HG03571 (cell line): ENCODE measurements at regions not wholly inside any gene's neighbourhood (a gene's known extent, or its start where the extent isn't known, plus 50 kb on each side); places are given as distances from the start of the nearest gene placed in this dataset.
A peak's percentile ranks its signal among the peaks of the same experiment; 100 is the strongest.
"Not testable (repeated sequence)": the region's sequence is repeated elsewhere in the genome, so short reads cannot be mapped to it uniquely, and the experiment has no call there.

Experiments
- ATAC-seq: cut with Tn5 transposase; IDR thresholded peaks from one replicate; pipeline ENCODE4 v1.9.1; 2021; ENCODE audit not compliant: unreplicated experiment

DNA sequence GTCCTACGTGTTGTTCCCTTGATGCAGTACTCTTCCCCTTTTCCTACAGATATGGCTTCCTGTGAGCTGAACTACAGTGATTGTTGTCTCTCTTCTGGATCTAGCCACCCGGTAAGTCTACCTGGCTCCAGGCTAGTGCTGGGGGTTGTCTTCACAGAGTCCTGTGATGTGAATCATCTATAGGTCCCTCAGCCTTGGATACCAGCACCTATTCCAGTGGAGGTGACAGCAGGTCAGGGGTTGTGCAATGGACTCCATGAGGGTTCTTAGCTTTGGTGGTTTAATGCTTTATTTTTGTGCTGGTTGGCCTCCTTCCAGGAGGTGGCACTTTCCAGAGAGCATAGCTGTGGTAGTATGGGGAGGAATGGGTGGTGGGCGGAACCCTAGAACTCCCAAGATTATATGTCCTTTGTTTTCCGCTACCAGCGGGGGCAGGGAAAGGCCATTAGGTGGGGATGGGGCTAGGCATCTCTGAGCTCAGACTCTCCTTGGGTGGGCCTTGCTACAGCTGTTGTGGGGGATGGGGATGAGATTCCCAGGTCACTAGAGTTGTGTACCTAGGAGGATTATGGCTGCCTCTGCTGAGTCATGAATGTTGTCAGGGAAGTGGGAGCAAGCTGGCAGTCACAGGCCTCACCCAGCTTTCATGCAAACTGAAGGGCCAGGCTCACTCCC, 121.4 kb upstream of the ANKRD50 start:
- no peak for ATAC-seq

DNA sequence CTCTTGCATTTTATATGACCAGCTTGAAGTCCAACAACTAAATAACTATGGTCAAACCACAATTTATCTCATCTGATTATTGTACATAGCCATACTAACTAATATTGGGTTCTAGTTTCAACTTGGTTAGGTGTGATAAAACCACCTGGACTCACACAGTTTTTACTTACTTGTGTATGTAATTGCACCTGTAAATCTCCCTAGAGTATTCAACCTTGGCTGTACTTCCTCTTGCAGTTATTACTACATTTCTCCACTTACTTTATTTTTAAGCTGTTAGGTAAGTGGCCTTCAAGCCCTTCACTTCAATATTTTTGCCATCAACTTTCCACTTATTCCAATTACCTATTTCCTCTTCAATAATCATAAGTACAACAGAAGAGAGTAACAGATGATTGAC, 115.8 kb upstream of the ANKRD50 start:
- ATAC-seq: no peak

DNA sequence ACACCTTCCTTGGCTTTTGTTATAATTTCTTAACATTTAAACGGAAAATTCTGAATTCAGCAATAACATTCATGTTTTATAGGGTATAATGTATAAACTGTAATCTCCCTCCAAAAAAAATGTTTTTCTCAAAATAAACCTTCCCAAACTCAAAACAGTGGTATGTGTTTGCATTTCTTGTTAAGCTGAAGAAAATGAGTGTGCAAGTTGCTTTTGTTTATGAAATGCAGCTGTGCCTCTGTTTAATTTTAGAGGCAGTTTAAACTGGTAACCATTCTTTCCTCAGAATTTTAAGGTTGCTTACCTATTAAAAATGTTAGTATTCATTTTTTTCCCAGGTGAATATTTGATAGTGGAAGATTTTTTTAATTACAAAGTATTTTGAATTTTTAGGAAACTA, 105.0 kb upstream of the ANKRD50 start:
- no peak for ATAC-seq

DNA sequence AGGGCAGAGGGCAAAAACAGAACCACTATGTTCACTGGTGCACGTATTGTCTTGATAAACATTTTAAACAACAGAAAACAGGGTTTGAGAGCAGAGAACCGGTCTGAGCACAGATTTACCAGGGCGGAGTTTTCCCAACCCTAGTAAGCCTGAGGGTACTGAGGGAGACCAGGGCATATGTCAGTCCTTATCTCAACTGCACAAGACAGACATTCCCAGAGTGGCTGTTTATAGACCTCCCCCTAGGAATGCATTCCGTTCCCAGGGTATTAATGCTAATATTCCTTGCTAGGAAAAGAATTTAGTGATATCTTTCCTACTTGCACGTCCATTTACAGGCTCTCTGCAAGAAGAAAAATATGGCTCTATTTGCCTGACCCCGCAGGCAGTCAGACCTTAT, 99.7 kb upstream of the ANKRD50 start:
- not testable (repeated sequence) for ATAC-seq

DNA sequence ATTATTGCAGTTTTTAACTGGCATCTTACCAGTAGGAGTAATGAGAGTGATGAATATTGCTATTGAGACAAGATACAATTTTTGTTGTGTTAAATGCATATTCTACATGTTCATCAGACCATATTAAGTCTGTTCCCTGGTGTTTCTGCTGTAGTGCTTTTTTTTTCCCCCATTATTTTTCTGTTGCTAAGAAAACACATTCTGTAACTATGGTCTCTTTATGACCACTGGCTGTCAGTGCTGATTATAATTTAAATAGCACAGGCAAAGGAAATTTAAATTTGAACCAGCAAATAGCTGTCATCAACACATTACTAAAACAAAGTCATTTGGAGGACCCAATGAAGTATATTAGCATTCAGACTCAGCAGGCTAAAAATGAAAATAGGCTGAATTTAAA, 98.3 kb upstream of the ANKRD50 start:
- no peak for ATAC-seq

DNA sequence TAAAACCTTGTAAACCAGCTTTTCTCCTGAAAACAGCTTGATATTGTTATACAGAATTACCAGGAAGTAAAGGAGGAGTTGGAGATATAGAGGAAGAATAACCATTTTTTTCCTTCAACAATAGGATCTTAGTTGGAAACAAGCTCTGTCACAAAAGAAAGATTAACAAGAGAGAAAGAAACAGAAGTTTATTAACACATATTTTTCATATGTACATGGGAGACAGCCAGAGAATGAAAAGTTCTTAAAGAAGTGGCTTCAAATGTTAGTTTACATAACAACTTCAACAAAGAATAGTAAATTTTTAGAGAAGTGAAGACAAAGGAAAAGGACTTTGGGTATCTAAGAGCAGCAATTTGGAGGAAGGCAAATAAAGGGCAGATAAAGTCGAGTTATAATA, 94.9 kb upstream of the ANKRD50 start:
- no peak for ATAC-seq

DNA sequence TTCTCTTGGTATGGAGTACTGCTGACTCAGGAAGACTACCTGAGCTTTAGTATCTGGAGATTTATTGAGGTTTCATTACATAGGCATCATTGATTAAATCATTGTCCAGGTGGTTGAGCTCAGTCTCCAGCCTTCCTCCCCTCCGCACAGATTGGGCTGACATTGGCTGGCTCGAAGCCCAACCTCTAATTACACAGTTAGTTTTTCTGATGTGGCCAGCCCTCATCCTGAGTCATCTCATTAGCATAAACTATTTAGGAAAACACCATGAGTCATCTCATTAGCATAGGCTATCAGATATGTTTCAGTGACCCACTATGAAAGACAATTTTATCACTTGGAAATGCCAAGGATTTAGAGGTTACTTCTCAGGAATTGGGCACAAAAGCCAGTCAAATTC, 93.9 kb upstream of the ANKRD50 start:
- ATAC-seq: no peak

DNA sequence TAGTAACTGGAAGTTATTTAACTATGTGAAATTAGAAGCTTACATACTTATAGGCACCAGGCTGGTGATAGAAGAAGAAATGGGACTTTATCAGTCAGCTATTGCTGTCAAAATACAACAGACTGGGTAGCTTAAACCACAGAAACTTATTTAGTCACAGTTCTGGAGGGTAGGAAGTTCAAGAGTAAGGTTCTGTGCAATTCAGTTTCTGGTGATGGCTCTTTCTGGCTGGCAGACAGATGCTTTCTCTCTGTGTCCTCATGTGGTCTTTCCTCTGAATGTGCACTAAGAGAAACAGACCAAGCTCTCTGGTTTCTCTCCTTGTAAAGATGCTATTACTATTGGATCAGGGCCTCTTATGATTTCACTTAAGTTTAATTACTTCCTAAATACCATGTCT, 92.1 kb upstream of the ANKRD50 start:
- peak; percentile 84 for ATAC-seq

DNA sequence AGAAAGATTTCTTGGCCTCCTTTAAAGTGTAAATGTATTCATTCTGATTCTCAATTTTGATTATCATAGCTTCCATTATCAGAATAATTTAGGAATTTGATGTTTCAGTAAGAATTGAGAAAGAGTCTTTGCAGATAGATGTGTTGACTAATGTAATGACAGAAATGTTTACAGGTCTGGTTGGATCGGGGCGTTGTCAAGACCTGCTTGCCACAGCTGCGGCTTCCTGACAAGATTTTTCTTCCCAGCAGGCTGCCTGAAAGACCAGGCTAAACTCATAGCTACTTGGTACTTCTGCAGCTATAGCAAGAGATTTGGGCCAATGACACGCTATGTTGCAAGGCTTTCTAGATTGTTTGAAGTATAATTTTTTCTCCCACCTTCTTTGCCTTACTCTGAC, 91.5 kb upstream of the ANKRD50 start:
- ATAC-seq: no peak

DNA sequence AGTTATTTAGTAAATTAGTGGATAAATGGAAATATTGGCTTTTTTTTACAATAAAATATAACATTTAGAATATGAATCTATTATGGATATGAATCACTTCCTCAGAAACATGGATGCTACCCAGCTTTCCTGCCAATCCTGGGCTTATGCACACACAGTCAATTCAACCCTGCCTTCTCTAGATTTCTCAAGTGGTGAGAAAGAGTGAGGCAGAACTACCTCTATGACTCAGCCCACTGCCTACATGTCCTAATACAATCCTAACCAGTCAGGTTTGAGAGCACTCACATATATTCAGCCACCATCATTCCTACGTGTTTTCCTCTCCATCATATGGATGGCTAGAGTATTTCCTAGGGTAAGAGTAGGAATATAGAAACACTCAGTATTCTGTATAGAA, 91.1 kb upstream of the ANKRD50 start:
- ATAC-seq: peak; percentile 42

DNA sequence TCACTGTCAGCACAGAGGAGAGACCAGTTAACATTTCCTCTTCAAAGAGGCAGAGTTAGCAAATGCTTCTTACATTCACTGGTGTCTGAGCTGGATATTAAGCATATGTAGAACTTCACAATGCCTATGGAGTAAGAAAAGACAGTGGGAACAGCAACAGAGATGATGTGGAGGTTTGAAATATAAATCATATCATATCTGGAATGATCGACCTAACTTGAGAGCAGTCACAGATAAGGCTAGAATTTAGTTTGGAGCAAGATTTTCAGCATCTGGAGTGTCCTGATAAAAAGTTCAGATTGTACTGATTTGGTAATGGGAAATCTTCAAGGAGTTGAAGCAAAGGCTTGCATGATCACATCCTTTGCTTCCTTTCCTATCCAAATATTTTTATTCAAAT, 90.5 kb upstream of the ANKRD50 start:
- no peak for ATAC-seq

DNA sequence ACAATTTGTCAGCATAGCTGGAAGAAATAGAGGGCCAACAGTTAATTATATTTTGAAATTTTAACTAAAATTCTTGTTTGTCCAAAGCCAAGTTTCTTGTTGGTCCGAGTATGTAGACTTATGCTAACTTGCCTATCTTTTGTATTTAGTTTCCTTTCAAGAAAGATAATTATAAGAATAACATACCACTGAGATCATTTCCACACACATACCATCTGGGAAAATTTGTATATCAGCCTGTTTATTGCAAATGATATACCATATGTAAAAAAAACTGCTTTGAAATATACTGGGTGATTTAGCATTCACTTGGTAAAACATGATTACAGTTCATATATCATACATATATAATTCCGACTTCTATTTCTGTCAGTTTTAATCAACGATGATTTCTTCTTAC, 84.7 kb upstream of the ANKRD50 start:
- no peak for ATAC-seq

DNA sequence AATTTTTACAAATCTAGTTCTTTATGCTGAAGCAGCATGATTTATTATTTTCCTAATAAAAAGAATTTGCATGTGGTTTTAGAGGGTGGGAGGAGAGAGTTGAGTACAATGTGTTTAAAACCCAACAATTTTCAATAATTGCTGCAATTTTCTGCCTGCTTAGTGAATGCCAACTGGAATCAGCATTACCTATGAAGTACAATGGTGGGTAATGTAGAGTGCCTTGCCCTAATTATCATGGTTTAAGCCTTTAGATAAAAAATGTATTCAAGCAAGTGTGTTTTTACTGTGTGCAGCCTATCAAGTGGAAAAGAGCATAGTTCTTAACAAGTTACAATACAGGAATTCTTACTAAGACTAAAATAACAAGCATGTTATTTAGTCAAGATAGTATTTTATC, 77.9 kb upstream of the ANKRD50 start:
- ATAC-seq: no peak

DNA sequence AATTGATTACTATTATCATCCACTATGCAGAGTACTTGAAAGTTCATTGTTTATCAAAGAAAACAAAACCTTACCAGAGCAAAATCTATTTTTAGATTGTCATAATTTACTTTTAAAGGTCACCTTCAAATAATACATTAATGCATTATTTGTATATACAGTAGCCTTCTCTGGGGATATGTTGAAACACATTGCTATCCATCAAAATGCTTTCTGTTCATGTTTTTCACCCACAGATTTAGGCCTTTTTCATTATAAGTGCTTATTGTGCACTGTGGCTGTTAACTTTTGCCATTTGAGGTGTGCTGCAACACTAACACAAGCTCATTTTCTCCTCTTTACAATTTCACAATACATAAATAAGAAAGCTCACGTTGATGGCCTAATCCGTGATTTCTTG, 74.1 kb upstream of the ANKRD50 start:
- ATAC-seq: no peak

DNA sequence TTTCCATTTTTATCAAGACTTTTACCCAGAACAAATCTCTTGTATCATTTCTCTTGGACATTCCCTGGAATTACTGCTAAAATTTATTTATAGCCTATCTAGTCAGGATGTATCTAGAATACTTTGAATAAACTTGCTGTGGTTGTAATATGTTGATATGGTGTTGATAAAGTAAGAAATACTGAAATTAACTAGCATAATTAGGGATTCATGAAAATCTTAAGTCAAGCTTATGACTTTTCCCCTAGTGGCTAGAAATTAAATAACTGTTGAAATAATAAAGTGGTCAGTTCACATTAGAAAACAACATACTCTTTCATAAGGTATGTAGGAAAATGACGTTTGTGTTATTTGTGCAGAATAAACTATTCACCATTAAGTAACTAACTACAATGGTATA, 73.1 kb upstream of the ANKRD50 start:
- ATAC-seq: no peak

DNA sequence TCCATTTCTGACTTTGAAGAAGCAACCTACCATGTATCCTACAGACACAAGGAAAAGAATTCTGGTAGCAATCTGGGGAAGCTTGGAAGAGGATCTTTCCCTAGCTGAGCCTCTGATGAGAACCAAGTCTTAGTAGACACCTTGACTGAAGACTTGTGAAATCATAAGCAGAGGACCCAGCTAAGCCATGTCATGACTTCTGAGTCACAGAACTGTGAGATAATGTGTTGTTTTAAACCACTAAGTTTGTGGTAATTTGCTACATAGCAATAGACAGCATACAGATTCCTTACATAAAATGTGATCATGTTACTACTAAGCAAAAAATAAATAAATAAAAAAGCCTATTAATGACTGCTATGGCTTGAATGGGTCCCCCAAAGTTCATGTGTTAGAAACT, 71.3 kb upstream of the ANKRD50 start:
- ATAC-seq: no peak

DNA sequence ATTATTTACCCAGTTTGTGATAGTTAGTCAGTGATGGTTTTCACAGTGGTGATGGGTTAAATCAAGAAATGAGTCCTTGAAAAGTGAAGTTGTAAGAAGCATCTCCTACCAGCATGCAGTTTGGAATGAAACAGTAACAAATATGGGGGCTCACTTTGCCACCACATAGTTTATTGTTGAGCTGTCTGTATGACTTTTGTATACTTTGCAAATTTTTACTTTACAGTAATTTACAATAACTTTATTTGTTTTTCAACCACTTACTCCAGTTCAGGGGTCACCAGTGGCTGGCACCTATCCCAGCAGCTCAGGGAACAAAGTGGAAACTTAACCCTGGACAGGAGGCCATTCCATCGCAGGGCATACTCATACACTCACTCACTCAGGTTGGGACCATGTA, 64.5 kb upstream of the ANKRD50 start:
- no peak for ATAC-seq

DNA sequence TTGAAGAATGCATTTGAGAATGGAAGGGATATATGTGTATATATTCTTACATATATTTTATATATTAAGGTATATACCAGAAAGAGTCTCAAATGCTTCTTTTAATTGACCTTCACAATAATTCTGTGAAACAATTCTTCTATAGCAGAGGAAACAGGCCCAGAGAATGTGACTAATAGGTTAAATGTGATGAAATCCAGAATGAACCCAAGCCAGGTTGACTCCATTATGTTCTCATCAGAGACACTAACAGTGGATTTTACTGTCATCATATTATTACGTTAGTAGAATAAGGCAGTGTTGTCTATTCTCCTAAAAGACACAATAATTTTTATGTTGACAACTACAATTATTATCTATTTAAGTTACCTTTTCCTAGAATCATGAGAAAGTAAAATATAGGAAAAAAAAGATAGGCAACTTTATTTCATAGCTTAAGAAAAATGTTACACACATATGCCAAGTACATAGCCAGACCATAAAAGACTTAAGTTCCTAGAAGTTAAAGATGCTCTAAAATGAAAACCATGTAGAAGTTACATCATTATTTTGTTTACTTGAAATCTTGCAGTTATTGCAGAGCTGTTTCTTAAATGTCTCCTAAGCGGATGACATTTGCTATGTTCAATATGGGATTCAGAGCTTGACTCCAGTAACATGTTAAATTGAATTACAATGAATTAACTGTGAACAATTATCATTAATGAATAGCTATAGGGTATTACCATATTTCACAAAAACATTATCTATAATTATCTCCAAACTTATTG, 56.2 kb upstream of the ANKRD50 start:
- no peak for ATAC-seq

DNA sequence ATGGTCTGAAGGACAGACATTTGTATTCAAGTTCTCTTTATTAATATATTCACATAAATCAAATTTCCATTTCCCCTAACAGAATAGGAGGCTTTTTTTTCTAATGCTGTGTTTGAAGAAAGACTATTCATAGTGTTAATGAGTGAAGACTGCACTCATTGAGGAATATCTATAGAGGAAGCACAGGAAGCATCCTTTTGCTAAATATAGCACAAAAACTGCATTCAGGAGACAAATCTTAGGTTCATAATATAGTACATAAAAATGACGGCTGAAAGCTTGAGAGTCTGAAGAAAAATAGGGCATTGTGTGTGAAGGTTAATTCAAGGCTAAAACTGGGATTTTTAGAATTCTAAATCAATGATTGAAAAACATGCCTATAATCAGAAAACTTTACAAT, 50.4 kb upstream of the ANKRD50 start:
- no peak for ATAC-seq
